MM.1S (cell line): ENCODE measurements at regions not wholly inside any gene's neighbourhood (a gene's known extent, or its start where the extent isn't known, plus 50 kb on each side); places are given as distances from the start of the nearest gene placed in this dataset.

ENCODE experiments used
- DNase-seq: peaks from one replicate; pipeline ENCODE4 v3.0.0-alpha.2; 2015
- H2AFZ ChIP-seq: fragments of 300-600 bp; sonication (generic); 2 replicates; pipeline ENCODE4 v1.6.0; 2016; ENCODE audit warnings: antibody characterized with exemption, low read length
- H3F3A ChIP-seq: fragments of 300-600 bp; sonication (generic); 2 replicates; pipeline ENCODE4 v1.6.1; 2016; ENCODE audit warnings: mild to moderate bottlenecking, antibody characterized with exemption, low read length, moderate library complexity, mixed read lengths; ENCODE audit not compliant: insufficient read depth
- H3K27ac ChIP-seq: fragments of 300-600 bp; sonication (generic); 2 replicates; pipeline ENCODE4 v1.5.1; 2016; ENCODE audit warnings: mild to moderate bottlenecking, low read length
- H3K27me3 ChIP-seq: fragments of 300-600 bp; sonication (generic); replicated peaks from 2 replicates; pipeline ENCODE4 v1.6.0; 2016; ENCODE audit warnings: low read length; ENCODE audit not compliant: insufficient read depth
- H3K36me3 ChIP-seq: fragments of 300-600 bp; sonication (generic); replicated peaks from 2 replicates; pipeline ENCODE4 v1.6.1; 2016; ENCODE audit warnings: mild to moderate bottlenecking, low read length, mixed read lengths; ENCODE audit not compliant: insufficient read depth
- H3K4me1 ChIP-seq: fragments of 300-600 bp; sonication (generic); 2 replicates; pipeline ENCODE4 v1.6.1; 2016; ENCODE audit warnings: low read length, mixed read lengths
- H3K4me2 ChIP-seq: fragments of 300-600 bp; sonication (generic); 2 replicates; pipeline ENCODE4 v1.6.0; 2016; ENCODE audit warnings: low read depth, low read length
- H3K4me3 ChIP-seq: fragments of 300-600 bp; sonication (generic); 2 replicates; pipeline ENCODE4 v1.5.1; 2016; ENCODE audit warnings: low read length, mixed read lengths
- H3K79me2 ChIP-seq: fragments of 300-600 bp; sonication (generic); 2 replicates; pipeline ENCODE4 v1.6.1; 2016; ENCODE audit warnings: mixed run types, low read length, mixed read lengths
- H3K9ac ChIP-seq: fragments of 300-600 bp; sonication (generic); 2 replicates; pipeline ENCODE4 v1.6.1; 2016; ENCODE audit warnings: low read length, mixed read lengths
- H3K9me2 ChIP-seq: fragments of 300-600 bp; sonication (generic); replicated peaks from 2 replicates; pipeline ENCODE4 v1.6.1; 2016; ENCODE audit warnings: mild to moderate bottlenecking, low read length, mixed read lengths; ENCODE audit not compliant: insufficient read depth
- H3K9me3 ChIP-seq: fragments of 300-600 bp; sonication (generic); replicated peaks from 2 replicates; pipeline ENCODE4 v1.6.1; 2016; ENCODE audit warnings: mild to moderate bottlenecking, low read length, mixed read lengths; ENCODE audit not compliant: insufficient read depth
- H4K20me1 ChIP-seq: fragments of 300-600 bp; sonication (generic); 2 replicates; pipeline ENCODE4 v1.6.1; 2016; ENCODE audit warnings: mild to moderate bottlenecking, low read length, moderate library complexity, mixed read lengths; ENCODE audit not compliant: insufficient read depth
- CTCF ChIP-seq: fragments of 300-600 bp; sonication (generic); IDR thresholded peaks from 2 replicates; pipeline ENCODE4 v1.5.1; 2016; ENCODE audit warnings: antibody characterized with exemption, low read length, mixed read lengths
- EZH2 ChIP-seq: fragments of 300-600 bp; sonication (generic); optimal IDR thresholded peaks from 2 replicates; pipeline ENCODE3; 2017; ENCODE audit warnings: low read depth, mild to moderate bottlenecking, antibody characterized with exemption, low read length, mixed read lengths
- EZH2phosphoT487 ChIP-seq: fragments of 300-600 bp; sonication (generic); IDR thresholded peaks from 2 replicates; pipeline ENCODE4 v1.6.1; 2018; ENCODE audit warnings: antibody characterized with exemption, low read length

- peaks cover 24% of the 10 kb centered on the region for H3K4me1 ChIP-seq
- H3K27ac ChIP-seq, result no peak overlapping the region
- H3K36me3 ChIP-seq, result no peaks in the 10 kb centered on the region
- H2AFZ ChIP-seq, result no peak overlapping the region
- H3K9ac ChIP-seq, result no peak overlapping the region
- H3F3A ChIP-seq, result peaks cover 6% of the 10 kb centered on the region; the same call in 1 of the 2 replicates
- TF ChIP-seq CTCF (no peak), EZH2 (no peak), EZH2phosphoT487 (no peak)
- H3K9me2 ChIP-seq, result no peaks in the 10 kb centered on the region
- no peaks in the 10 kb centered on the region for H3K79me2 ChIP-seq
- H3K4me3 ChIP-seq, result no peak overlapping the region
- H3K4me2 ChIP-seq, result peak overlapping the region; percentile 28; the same call in 1 of the 2 replicates
- no peaks in the 10 kb centered on the region for H3K9me3 ChIP-seq
- H3K27me3 ChIP-seq, result no peaks in the 10 kb centered on the region
- DNase-seq, result peak; percentile 14
- no peaks in the 10 kb centered on the region for H4K20me1 ChIP-seq
Observed at GRCh38 chr1:198929111-198929604, 290.3 kb downstream of the PTPRC start.

GRCh38 chr1:198929961-198930599 is 291.2 kb downstream of the PTPRC start:
- Histone ChIP-seq H4K20me1 (no peaks in the 10 kb centered on the region), H3K4me3 (no peak overlapping the region), H3K9me2 (no peaks in the 10 kb centered on the region), H3K79me2 (no peaks in the 10 kb centered on the region), H3K9me3 (no peaks in the 10 kb centered on the region), H3F3A (peaks cover 6% of the 10 kb centered on the region; the same call in 1 of the 2 replicates), H3K4me1 (peaks cover 24% of the 10 kb centered on the region), H3K27me3 (no peaks in the 10 kb centered on the region), H3K9ac (no peak overlapping the region), H3K36me3 (no peaks in the 10 kb centered on the region), H3K27ac (no peak overlapping the region), H3K4me2 (peak overlapping the region; percentile 28; the same call in 1 of the 2 replicates), H2AFZ (no peak overlapping the region; the same call in 1 of the 2 replicates)
- TF ChIP-seq CTCF (no peak), EZH2 (no peak), EZH2phosphoT487 (no peak)
- peak; percentile 54 for DNase-seq

- TF ChIP-seq EZH2phosphoT487 (no peak), EZH2 (no peak), CTCF (no peak)
- Histone ChIP-seq H3K9me2 (no peaks in the 10 kb centered on the region), H2AFZ (no peak overlapping the region), H3K79me2 (no peaks in the 10 kb centered on the region), H3F3A (peaks cover 6% of the 10 kb centered on the region; the same call in 1 of the 2 replicates), H3K9ac (no peak overlapping the region), H3K36me3 (no peaks in the 10 kb centered on the region), H3K4me1 (peaks cover 21% of the 10 kb centered on the region), H3K9me3 (no peaks in the 10 kb centered on the region), H3K27ac (no peak overlapping the region), H3K4me3 (no peak overlapping the region), H3K27me3 (no peaks in the 10 kb centered on the region), H3K4me2 (no peak overlapping the region), H4K20me1 (no peaks in the 10 kb centered on the region)
- DNase-seq, result no peak
Observed at GRCh38 chr1:198932351-198932991, 293.6 kb downstream of the PTPRC start.
